ENCODE measurements at regions not wholly inside any gene's neighbourhood (a gene's known extent, or its start where the extent isn't known, plus 50 kb on each side); places are given as distances from the start of the nearest gene placed in this dataset.
"Not testable (repeated sequence)": the region's sequence is repeated elsewhere in the genome, so short reads cannot be mapped to it uniquely, and the experiment has no call there.

DNA sequence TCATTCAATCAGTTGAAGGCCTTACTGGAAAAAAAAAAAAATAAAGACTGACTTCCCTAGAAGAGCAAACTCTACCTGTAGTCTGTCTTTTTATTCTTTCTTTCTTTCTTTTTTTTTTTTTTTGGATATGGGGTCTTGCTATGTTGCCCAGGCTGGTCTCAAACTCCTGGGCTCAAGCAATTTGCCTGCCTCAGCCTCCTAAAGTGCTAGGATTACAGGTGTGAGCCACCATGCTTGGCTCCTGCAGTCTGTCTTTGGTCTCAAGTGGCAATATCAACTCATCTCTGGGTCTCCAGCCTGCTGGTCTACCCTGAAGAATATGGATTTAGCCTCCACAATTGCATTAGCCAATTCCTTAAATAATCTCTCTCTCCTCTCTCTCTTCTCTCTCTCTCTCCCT lies 167.7 kb upstream of the P2RY1 start:
- no peak for DNase-seq (ENCODE audit: low read depth)

DNA sequence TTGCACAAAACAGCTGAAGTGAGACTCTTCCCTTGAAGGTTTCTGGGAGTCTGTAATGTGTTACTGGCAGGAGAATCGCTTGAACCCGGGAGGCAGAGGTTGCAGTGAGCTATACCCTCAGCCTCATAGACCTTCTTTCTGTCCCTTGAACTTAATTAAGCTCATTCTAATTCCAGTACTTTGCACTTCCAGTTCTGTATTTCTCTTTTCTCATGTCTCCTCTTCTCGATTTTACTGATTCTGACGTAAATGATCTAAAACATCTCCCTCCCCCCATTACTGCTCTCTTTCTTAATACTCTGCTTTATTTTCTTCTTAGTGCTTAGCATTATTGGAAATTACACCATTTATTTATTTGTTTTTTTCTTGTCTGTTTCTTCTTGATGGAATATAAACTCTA lies 165.4 kb upstream of the P2RY1 start:
- DNase-seq (ENCODE audit: low read depth) = no peak

- no peak for DNase-seq (ENCODE audit: low read depth)
Measured at GRCh38 chr3:152671446-152672319, 163.2 kb upstream of the P2RY1 start.

DNA sequence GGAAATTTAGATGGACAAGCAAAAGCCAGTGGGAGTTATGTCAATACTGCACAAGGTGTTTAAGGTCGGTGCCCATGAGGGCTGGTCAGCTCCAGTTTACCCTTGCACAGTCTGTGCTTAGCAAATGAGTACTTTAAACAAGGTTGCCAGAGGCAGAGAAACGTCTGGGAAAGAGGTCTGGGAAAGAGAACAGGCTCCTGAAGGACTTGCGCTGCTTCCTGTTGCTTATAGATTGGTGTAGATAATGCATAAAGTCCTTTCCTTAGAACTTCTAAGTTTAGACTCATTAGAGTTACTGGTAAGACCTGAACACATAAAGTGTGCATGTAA lies 162.6 kb upstream of the P2RY1 start:
- DNase-seq (ENCODE audit: low read depth) = no peak

DNA sequence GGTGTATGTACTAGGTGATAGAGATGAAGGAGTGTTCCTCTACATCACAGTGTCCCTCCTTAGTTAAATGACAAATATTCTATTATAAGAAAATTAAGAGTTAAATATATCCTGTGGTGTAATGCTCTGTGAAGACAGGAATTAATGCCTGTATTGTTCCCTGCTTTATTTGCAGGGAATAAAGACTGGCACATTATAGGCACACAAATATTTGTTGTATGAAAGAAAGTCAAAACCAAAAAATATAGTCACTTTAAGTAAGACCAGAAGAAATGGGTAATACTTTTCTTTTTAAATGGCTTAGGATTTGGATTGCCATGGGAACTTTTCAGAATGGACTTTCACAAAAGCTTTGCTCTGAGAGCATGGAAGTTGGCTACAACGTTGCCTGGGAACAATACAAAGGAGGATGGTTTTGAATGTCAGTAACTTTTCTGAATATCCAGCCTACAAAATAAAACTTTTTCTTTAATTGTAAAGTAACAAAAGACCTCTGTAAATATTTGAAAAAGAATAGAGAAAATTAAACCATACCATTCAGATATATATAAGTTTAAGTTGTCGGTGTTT lies 158.0 kb upstream of the P2RY1 start:
- DNase-seq (ENCODE audit: low read depth) = no peak

DNA sequence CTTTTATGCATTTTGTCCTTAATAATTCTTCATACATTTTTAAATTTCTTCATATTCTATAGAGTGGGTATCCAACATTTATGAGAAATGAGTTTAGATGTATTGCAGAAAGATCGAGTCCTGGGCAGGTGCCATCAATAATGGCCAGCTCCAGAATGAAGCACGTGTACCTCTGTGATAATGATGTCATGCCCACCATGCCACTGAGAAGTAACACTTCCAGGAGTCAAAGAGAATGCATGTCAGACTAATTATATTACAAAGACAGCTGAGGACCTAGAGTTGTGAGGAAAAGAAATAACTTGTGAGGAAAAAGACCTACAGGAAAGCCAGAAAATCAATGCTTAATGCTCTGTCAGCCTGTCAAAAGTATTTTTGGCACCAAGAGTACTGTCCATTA lies 157.4 kb upstream of the P2RY1 start:
- DNase-seq (ENCODE audit: low read depth) = no peak

- no peak for DNase-seq (ENCODE audit: low read depth)
Measured at GRCh38 chr3:152682477-152682876, 152.5 kb upstream of the P2RY1 start.

GRCh38 chr3:152683521-152683999 lies 151.4 kb upstream of the P2RY1 start:
- DNase-seq (ENCODE audit: low read depth) = no peak

DNA sequence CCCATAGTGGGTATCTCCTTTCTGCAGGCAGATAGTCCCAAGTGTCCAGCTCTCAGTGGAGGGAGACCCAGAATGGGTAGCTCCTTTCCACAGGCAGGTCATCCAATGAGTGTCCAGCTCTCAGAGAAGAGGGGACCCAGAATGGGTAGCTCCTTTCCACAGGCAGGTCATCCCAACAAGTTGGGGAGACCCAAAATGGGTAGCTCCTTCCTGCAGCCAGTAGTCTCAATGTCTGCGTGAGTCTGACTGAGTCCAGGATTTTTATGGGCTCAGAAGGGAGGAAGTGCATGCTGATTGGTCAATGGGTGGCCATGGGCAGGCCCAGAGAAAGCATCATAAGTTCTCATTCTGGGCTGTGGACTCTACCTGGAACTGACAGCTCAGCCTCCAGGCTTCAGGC lies 150.7 kb upstream of the P2RY1 start:
- no peak for DNase-seq (ENCODE audit: low read depth)

DNA sequence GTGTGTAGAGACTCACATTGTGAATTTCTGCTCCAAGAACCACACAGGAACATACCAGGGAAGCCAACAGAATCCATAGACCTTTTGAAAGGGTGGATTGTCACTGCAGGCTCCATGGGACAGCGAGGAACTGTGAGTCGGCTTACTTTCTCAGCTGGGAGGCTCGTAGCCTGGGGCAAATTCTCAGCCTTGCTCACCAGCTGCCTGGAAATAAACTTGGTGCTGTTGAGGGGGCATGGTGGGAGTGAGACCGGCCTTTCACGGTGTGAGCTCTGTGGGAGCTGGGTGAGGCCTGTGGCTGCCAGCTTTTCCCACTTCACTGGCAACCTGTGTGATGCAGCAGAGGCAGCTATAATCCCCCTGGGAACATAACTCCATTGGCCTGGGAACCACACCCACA lies 146.6 kb upstream of the P2RY1 start:
- DNase-seq (ENCODE audit: low read depth) = no peak

DNA sequence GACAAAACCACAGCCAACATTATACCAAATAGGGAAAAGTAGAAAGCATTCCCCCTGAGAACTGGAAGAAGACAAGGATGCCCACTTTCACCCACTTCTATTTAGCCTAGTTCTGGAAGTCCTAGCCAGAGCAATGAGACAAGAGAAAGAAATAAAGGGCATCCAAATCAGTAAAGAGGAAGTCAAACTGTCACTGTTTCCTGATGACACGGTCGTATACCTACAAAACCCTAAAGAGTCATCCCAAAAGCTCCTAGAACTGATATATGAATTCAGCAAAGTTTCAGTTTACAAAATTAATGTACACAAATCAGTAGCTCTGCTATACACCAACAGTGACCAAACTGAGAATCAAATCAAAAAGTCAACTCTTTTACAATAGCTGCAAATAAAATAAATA lies 142.6 kb upstream of the P2RY1 start:
- not testable (repeated sequence) for DNase-seq (ENCODE audit: low read depth)

GRCh38 chr3:152693521-152694250 lies 141.2 kb upstream of the P2RY1 start:
- not testable (repeated sequence) for DNase-seq (ENCODE audit: low read depth)

DNA sequence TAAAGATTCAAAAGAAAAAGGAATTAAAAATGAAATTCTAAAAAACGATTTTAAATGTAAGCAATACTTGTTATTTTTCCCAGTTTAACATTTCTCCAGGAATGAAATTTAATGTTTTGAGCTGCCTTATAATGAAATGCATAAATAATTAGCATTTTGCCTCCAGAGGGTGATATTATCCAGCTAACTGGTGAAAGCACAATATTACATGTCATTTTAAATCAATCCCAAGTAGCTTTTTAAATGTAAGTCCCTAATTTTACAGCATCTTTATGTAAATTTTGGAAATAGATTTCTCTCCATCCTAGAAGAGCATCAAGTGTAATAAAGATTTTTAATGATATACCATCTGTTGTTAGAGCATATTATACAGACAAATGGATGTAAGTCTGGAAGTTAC lies 139.1 kb upstream of the P2RY1 start:
- DNase-seq (ENCODE audit: low read depth) = no peak

GRCh38 chr3:152696962-152697361 lies 138.0 kb upstream of the P2RY1 start:
- DNase-seq (ENCODE audit: low read depth) = no peak

DNA sequence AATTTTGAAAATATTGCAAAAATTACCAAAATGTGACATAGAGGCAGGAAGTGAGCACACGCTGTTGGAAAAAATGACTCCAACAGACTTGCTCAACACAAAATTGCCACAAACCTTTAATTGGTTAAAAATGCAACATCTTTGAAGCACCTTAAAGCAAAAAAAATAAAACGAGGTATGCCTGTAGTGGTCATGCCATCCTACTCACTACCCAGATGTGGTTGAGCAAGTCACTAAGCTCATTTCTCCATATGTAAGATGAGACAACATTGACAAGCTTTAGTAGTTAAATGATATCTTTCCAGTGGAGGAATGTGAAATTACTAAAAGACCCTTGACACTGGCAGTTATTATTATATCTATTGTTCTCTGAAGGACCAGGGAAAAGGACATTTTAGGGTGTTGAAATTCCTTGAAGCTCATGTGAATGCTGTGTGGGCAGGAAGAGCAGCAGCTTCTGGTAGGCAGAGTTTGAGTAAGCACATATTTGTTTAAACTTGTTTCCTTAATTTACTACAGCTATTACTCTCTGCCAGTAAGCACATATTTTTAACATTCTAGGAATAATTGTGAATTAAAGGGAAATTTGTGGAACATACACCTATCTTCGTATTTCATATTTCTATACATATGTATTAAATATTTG lies 131.6 kb upstream of the P2RY1 start:
- no peak for DNase-seq (ENCODE audit: low read depth)

GRCh38 chr3:152706991-152707713 lies 127.8 kb upstream of the P2RY1 start:
- no peak for DNase-seq (ENCODE audit: low read depth)

DNA sequence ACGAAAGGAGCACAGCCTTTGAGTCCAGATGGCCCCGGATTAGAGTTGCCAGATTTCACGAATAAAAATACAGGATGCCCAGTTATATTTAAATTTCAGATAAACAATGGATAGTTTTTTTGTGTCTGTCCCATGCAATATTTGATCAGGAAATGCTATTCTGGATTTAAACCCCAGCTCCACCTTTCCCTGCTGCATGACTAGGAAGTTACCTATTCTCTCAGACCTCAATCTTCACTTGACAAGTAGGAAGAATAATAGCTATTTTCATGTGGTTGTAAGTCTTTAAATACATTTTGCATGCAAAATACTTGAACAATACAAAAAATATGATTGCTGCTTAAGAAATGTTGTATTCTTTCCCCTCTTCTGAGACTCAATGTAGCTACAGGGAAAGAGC lies 125.3 kb upstream of the P2RY1 start:
- DNase-seq (ENCODE audit: low read depth) = no peak

DNA sequence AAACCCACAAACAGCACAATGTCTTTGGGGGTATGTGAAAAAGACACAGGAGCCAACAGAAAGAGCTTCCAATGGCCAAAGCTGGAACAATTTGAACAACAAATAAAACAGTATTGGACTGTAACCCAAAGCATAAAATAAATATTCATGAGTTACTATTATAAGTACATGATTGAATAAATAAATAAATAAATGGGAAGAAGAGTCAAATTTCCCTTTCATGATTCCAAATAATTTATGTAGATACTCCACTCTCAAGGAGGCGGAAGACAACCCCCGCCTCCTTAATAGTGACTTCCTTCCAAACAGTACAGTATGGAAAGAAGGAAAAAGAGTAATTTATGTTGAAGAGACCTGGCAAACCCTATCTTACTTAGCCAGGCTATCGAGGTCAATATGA lies 124.4 kb upstream of the P2RY1 start:
- no peak for DNase-seq (ENCODE audit: low read depth)

- DNase-seq (ENCODE audit: low read depth) = no peak
Measured at GRCh38 chr3:152713989-152714388, 120.9 kb upstream of the P2RY1 start.

DNA sequence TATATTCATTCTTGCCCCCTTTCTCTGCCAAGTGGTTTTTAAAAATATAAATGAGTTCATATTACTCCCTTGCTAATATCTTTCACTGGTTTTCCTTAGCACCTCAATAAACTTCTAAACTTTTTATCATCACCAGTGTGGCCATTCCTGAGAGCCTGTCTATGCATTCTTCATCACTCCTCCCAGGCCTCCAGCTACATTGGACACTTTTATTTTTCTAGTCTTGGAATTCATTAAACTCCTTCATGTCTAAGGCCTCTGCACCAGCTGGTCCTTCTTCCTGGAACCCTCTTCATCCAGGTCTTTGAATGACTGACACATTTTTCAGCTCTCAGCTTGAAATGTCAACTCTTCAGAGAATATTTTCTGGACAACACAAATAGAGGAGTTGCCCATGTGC lies 120.4 kb upstream of the P2RY1 start:
- no peak for DNase-seq (ENCODE audit: low read depth)

DNA sequence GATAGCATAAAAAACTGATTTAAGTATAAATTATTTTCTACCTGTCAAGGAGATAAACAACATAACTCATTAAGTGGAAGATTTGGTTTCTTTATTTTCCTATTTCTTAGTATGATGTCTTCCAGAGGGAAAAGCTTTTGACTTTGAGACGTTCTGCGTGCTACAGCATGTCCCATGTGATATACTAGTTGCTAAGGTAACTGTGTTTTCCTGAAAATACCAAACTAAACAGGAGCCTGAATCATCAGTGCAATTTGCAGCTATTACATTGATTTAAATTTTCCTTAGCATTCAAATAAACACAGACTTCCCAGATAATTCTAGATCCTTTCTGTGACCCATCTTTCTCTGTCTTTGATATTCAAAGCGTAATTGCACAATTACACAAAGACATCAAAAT lies 117.7 kb upstream of the P2RY1 start:
- DNase-seq (ENCODE audit: low read depth) = no peak

GRCh38 chr3:152718810-152719209 lies 116.1 kb upstream of the P2RY1 start:
- DNase-seq (ENCODE audit: low read depth) = no peak
